ENCODE measurements at regions not wholly inside any gene's neighbourhood (a gene's known extent, or its start where the extent isn't known, plus 50 kb on each side); places are given as distances from the start of the nearest gene placed in this dataset.

DNA sequence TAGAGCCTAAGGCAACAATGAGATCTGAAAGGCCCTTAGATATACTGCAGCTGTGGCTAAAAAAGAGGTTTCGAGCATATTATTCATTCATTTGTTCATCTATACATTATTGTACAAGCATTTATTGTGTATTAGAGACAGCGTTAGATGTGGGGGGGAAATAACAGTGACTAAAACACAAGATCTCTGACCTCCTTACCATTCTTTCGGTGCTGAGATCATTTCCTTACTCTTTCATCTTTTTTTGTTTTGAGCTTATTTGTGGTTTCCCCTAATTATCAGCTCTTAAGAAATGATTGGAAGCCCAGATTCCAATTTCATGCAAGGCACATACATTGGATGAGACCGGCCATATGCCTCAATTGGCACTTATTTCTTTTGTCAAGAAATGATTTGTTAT is 113.2 kb downstream of the SEC61B start:
- DNase-seq, result no peak

DNA sequence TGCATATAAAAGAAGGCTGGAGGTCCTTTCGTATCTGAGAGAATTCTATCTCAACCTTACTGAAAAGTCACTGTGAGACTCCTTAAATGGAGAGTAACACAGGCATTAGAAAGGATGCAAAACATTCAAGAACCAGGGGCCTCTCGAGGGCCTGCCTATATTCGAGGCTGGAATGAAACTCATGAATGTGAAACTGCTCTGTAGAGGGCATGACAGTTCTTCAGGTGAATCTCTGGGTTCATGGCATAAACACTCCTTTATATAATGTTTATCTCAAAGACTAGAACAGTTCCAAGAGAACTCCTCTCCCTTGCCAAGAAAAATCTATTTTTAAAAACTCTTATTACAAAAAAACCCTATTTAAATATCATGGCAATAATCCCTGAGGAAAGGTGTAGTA is 113.9 kb downstream of the SEC61B start:
- no peak for DNase-seq

DNA sequence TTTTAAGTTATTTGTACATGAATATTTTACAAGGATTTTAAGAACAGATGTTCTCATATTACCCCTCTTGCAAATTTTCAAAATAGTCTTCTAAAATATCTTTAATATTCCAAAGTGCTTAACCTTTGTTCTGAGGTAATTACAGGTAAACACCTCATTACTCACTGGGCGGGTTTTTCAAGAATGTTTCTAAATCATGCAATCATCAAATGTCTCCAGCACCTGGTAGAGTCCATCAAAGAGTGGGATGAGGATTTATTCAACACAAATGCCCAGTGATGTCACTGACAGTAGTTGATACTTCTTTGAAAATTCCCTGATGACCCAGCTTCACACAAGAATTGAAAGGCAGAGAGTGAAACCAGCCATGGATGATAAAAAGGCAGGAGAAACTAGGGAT is 114.4 kb downstream of the SEC61B start:
- peak; percentile 3 for DNase-seq

DNA sequence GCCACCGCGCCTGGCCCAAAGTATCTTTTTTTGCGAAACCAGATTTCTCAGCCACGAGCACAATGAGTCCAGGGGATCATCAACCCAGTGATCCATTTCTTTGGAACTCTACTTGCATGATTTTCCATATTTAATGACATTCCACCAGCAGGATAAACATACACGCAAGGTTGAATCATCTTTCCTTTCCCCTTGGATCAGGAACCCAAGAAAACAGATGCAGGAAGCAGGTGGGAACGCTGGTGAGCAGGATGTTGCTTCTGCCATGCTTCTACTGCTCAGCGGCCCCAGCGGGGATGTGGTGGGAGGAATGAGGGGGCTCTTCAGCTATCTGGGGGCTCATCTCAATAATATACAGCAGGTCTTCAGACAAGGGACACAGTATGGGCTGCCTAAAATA is 118.2 kb downstream of the SEC61B start:
- DNase-seq, result no peak

DNA sequence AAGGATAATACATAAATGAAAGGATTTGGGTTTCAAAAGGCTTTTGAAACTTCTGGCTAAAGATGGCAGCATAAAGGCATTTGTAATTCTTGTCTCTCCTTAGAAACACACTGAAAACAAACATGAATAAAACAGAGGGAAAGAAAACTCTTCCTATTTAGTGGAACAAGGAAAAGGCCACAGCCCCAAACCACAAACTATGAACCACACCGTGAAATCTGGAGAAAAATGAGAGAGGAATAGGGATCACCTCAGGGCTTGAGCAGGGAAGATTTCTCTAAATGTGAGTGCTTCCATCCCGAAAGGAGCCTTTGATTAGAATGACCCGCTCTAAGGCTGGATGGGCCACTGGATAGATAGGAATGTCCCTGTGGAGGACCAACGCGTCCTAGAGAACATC is 119.6 kb downstream of the SEC61B start:
- DNase-seq, result no peak

DNA sequence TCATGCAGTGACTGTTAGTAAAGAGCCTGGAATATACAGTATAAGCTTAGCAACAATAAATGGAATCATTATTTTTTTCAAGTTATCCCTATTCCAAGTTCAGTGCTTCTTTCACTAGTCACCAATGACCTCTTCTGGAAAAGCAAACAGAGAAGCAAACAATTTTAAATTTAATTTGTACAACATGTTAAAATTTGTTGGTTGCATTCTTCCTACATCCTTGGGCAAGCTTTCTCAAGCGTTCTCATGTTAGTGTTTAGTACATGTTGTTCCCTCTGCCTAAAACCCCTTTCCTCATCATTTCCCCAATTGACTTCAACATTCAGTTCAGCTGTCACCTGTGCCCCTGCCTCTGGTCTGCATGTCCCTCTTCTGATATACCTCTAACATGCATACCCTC is 123.4 kb downstream of the SEC61B start:
- no peak for DNase-seq

DNA sequence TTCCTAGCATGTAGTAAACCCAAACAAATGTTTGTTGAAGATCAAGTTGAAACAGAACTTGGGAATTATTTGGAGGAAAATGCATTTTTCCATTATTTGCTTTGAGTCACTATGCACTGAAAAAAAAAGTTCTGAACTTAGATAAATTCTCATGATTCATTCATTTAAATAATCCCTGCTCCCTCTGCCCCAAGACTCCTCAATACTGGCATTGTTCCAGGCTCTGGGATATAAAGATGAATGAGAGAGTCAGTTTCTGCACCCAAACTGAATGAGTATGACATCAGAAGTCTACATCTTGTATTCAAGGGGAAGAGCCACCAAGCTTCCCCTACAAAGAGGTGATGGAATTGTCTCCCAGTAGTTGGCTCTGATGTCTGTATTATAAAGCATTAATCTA is 123.9 kb downstream of the SEC61B start:
- no peak for DNase-seq

DNA sequence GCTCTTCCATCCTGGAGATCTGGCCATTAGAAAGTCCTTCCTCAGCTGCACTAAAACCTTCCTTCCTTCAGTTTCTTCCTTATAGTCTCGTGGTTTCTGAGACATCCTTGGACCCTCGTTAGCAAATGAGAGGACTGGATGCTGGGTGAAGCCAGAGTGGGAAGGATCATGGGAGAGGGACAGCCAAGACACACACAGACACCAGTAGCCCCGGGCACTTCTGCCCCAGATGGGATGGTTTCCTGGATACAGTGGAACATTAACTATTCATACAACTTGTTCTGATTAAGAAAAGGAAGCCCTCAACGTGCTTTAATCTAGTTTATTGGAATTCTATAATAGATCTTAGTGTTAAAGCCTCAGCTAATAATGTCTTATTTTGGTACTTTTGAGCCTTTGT is 125.5 kb downstream of the SEC61B start:
- DNase-seq, result no peak

DNA sequence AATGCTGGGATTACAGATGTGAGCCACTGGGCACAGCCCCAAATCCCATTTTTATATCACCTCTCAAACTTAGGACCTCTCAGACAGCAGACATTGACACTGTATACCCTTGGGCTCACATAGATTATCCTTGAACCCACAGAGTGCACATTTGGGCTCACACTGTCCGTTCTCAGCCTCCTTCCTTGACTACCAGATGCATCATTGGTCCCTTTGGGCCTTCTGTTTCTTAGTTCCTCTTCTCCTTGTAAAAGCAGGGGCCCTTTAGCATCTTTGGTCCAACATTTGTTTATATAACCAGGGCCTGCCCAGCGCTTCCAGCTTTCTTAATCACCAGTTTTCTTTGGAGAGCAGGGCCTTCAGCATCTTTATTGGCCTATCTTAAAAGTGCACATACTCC is 126.2 kb downstream of the SEC61B start:
- no peak for DNase-seq

DNA sequence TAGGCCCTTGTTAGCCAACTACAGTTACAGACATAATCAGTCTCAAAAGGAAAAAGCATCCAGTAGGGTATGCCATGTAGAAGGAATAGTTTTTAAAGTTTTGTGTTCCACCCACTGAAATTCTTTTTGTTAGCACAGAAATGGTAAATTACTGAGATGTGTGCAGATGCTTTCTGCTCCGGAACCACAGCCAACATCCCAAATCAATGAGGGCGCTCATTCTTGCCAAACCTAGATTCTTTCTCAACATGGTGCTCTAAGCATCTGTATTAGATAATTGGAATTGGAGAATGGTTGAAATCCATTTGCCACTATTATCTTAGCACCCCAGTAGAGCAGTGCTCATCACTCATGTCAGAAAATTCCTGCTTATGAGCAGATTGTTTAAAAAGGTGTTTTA is 127.8 kb downstream of the SEC61B start:
- no peak for DNase-seq

DNA sequence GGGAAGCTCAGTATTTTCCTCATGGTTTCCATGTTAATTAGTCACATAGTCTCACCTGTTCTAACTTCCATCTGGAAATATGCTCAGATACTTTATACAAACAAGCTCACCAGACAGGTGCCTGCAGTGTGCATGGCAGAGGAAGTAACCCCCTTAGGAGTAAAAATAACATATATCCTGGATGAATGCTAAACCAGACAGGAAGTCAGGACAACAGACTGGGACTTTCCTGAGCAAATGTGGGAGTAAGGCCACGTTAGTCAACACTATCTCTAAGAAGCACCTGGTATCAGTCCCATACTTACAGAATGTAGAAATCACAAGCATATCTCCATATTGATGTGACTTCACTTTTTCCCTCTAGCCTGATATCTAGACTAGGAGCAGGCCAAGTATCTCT is 128.4 kb downstream of the SEC61B start:
- DNase-seq, result no peak

DNA sequence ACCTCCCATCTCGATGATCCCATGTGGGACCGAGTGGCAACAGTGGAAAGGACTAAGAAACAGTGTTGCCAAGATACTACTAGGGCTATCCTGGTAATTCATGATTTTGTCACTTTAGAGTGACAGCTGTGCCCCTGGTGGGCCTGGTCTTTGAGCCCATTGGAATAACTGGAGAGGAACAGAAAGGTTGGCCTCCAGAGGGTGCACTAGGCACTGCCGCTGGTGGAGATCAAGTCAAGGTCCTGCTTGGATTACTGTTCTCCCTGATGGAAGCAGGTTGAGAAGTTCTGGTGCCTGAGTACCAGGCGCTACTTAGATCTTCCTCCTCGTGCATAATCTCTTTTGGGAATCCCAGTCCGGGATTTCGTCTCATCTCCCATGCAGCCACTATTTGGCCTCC is 129.6 kb downstream of the SEC61B start:
- no peak for DNase-seq

DNA sequence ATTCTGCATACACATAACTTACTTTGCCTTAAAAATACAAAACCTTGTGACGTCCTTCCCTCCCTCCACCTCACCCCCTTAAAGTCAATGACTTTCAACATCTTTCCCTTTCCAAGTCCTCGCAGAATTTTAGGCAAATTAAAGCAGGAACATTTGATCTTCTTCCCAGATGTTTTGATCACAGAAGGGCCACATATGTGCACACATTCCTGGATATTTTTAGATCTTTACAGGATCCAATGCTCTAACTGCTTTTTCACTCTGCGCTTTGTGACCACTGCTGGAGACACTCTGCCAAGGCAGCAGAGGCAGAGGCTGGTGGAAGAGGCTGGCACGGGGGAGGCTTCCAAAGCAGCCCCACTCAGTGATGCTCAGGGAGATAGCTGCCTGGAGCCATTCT is 130.7 kb downstream of the SEC61B start:
- DNase-seq, result no peak

DNA sequence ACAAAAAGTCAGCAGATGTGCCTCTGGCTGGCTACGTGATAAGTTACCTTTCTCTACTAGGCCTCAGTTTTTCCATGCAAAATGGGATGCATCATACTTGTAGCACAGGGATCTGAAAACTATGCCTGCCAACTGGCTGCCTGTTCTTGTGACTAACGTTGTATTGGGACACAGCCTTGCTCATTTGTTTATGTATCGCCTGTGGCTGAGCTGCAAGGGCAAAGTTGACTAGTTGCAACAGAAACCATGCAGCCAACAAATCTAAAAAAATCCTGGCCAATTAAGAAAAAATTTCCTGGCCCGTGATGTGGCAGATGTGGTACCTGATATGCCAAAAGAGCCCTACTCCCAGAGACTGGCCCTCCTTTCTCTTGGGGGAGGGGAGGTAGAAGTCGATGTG is 131.3 kb downstream of the SEC61B start:
- no peak for DNase-seq

DNA sequence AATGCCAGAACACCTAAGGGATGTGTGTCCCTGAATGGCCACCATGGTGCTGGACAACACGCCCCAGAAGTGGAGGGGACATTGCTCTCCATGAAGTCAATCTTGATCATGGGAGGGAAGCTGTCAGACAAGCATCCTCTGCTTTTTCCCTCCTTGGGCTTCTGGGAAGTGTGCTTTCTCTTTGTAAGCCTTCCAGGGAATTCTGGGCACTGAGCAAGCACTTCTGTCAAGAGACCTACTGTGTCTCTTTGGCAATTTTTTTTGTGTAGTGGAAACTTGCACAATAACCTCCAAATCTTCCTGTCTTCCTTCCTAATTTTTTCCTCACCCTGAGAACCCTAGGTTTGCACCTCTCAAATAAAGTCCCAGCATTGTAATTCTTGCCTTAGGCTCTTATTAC is 132.0 kb downstream of the SEC61B start:
- no peak for DNase-seq

DNA sequence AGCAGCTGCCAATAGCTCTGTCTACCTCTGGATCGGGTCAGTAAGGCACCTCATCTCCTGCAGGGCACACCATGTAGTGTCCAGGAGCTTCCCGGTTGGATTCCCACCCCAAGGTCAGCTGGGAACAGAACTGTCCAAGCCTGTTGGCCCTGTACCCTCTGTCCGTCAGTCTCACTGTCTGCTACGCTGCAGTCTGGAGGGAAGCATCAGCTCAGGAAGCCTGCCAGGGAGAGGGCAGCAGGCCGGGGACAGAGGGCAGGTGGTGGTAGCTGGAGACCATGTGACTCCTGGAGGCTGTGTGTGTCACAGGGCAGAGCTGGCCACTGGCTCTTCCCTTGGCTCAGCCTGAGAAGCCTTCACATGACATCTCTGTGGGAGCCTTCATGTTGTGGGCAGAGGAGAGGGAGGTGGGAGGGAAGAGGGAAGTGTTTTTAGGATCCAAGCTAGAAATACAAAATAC is 134.5 kb downstream of the SEC61B start:
- no peak for DNase-seq

DNA sequence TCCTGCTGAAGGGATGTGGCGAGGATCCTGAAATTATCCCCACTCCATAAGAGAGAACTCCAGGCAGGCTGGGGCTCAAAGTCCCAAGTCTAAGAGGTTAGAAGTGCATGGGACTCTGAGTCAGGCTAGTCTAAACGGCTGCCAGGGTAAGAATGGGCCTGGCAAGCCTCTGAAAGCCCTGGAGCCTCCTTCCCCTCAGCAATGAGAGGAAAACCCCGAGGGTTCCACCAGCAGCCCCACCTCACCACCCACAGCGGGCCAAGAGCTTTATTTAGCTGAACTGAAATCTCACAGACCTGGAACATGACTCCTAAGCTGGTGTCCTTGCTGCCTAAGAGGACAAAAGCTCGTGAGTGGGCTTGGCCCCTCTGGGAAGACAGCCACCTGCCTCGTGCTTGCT is 135.5 kb downstream of the SEC61B start:
- DNase-seq, result no peak

DNA sequence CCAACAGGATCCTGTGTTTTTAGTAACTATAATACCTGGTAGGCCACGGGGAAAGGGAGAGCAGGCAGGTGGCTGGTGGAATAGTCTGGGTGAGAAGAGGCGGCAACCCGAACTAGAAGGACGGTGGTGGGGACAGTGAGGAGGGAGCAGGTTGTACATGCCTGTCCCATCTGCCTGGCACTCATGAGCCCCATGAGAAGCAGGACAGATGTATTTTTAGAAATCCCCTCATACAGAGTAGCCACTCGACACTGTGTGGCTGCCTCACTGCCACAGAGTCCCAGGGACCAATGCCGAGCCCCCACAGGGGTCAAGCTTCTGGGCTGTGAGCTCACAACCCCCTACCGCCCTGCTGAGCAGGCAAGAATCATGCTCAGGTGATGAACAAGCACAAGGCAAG is 136.6 kb downstream of the SEC61B start:
- no peak for DNase-seq

DNA sequence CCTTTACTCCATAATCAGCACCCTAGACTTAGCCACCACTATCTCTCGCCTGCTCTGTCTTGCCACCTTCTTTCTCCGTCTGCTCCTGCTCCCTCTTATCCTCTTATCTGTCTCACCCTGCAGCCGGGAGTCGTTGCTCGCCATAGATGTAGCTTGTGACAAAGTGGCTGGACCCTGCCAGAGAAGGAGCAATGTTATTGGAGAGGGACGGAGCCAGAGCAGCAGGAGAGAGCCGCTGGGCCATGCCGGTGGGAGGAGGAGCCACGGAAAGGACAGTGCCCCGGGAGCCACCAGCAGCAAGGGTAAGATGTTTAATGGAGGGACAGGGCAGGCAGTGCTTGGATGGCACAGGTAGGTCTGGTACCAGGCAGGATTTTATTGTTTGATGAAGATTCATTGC is 137.3 kb downstream of the SEC61B start:
- no peak for DNase-seq

DNA sequence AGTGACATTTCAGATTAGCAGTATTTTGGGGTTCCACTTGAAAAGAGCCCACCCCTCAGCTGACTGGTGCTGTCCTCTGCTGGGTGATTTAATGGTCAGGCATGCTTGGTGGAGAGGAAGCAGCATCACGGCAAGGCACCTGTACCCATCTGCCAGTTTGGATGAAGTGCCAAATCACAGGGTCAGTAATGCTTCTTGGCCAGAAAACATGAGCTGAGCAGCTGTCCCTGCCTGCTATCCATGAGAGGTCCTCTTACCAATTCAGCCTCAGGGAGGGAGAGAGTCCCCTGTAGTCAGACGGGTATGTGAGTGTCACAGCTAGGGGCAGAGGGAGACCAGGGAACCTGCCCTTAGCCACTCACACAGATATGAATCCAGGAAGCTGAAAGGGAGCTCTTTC is 137.9 kb downstream of the SEC61B start:
- DNase-seq, result no peak

DNA sequence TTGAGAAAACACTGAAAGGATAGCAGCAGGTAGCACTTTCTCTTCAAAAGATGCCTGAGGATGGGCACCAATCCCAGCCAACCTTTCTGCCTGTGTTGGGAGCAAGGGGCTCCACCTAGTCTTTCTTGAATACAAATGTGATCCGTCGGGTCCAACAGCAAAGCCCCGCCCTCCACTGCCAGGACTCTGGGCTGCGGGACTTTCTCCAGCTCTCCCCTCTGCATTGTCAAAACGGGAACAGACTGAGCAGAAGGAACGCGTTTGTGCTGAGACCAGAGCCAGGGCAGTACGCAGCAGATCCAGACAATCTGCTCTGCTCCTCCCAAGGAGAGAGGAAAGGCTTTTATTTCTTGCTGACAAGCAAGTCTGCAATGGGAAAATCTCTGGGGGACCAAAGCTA is 139.7 kb downstream of the SEC61B start:
- DNase-seq, result no peak

DNA sequence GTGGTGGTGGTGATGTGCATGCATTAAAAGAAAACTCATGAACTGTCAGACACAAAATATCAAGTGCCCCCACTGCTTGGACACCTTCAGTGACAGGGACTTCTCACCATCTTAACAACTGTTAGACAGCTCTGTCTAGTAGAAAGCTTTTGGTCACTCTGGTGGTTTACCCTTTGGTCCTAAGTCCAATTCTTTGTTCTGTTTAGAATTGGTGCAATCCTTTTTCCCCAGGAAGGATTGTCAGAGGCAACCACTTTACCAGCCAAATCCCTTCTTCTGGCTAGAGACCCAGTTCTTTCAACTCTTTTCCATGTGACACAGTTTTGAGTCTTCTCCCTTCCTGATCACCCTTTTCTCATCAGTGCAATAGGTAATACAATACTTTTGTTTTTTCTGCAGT is 140.2 kb downstream of the SEC61B start:
- DNase-seq, result no peak

DNA sequence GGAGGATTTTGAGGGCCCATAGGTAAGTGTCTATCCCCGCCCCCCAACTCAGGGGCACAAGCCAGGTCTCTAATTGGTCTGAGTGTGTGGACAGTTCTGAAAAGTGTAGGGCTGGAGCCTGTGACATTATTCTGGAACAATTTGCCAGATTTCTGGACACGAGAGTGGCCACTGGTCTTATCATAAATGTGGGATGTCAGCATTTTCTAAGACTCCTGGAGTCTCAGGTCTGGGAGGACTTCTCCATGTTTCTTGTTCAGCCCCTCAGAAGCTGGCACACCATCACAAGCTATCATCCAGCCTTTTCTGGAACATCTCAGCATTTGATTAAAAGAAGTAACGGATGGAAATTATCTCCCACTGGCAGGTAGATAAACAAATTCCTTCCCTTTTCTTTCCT is 141.4 kb downstream of the SEC61B start:
- DNase-seq, result no peak

DNA sequence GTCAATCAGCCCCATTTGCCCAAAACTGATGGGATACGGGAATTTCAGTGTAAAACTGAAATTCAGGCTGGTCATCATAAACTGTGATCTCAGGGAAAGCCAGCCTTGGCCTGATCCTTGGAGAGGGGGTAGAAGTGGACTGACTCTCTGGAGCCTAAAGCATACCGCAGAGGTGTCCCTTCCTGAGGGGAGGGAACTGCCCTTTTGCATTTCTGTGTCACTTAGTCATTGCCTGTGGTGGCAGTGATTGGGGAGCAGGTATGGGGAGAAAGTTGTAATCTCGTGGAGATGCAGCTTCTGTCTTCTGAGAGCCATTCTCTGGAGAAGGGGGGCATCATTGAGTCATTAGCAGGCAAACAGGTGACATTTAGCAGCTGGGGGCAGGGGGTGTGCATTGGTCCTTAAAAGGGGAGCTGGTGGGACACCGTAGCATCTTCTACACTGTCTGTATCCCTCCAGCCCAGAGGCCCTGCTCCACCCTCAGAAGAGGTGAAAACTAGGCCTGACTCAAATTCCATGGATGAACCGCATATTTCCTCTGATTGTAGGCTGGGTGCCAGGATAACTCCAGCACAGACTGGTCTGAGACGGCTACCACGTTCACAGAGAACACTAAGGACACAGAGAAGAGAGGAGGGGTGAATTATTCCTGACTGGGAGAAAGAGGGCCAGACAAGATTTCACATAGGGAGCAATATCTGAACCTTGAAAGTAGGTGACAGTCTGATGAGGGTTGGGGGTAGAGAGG is 143.3 kb downstream of the SEC61B start:
- no peak for DNase-seq

DNA sequence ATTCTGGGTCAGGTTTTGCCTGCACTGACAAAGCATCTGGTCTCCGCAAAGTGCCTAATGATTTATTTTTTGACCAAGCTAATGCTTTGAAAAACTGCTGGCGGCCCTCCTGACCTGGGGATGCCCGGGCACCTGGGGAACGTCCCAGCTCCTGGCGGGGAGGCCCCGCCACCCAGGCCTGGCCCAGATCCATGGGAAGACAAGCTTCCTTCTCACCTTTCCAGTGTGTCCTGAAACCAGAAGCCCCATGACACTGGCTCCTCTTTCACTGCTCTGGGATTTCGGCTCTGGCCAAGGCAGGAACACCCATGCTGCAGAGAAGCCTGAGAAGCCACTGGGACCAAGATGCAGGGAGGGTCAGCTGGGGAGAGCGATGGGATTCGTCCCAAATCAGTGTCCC is 144.1 kb downstream of the SEC61B start:
- no peak for DNase-seq

DNA sequence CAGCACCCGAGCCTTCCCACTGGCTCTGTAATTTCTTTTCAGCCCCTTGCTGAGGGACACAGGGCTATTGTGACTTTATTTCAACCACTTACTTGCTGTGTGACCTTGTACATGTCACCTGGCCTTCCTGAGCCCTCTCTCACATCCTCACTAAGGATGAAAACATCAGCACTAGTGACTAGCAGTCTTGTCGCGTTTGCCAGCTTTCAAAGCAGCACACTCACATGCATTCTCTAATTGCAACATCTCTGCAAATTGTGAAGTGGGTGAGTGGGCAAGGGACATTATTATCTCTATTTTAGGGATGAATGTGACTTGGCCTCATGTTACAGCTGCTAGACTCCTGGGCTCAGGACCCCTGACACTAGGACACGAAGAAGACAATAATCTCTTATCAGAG is 144.5 kb downstream of the SEC61B start:
- no peak for DNase-seq
